ENCODE measurements at regions not wholly inside any gene's neighbourhood (a gene's known extent, or its start where the extent isn't known, plus 50 kb on each side); places are given as distances from the start of the nearest gene placed in this dataset.

- TF ChIP-seq, protein P1, sequence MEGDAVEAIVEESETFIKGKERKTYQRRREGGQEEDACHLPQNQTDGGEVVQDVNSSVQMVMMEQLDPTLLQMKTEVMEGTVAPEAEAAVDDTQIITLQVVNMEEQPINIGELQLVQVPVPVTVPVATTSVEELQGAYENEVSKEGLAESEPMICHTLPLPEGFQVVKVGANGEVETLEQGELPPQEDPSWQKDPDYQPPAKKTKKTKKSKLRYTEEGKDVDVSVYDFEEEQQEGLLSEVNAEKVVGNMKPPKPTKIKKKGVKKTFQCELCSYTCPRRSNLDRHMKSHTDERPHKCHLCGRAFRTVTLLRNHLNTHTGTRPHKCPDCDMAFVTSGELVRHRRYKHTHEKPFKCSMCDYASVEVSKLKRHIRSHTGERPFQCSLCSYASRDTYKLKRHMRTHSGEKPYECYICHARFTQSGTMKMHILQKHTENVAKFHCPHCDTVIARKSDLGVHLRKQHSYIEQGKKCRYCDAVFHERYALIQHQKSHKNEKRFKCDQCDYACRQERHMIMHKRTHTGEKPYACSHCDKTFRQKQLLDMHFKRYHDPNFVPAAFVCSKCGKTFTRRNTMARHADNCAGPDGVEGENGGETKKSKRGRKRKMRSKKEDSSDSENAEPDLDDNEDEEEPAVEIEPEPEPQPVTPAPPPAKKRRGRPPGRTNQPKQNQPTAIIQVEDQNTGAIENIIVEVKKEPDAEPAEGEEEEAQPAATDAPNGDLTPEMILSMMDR (conservative IDR thresholded peaks at IDR 0.05; ENCODE audit: low read depth, low read length): no peak
- peak; percentile 83 for DNase-seq (ENCODE audit: low read depth)
- no peak overlapping the region for H3K4me3 ChIP-seq (ENCODE audit: low read depth, low read length)
Measured at GRCh38 chr11:19499026-19499669, 213.5 kb upstream of the NAV2 start.

DNA sequence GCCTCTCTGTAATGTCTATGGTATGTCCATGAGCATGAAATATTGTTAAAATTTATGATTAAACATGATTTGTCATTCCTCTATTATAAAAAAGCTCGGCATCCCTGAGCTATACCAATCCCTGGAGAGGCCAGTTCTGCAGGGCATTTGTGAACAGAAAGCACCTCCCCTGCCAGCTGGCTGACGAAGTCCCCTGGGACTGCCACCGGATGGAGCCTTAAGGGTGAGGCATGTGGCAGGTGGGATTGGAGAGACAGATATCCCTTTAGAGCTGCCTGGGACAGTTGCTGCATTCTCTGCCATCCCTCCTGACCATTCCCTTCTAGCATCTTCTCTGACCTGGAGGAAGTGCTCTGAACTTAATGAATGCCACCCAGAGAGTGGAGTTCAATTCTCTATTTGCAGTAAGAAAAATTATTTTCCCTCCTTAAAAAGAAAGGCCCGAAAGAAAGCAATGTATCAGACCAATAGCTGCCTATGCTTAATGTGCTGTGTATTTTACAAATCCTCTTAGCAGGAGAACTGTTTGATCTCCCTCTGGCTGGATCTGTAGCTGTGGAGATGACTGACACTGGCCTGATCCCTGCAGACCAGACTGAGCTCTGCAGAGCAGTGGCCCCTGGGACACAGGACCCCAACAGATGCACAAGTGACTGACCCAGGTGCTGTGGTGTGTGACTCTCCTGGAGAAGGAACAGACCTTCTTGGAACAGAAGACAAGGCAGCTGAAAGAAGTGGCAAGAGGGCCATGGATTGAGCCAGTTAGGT lies 219.0 kb upstream of the NAV2 start:
- TF ChIP-seq, protein P1 (conservative IDR thresholded peaks at IDR 0.05; ENCODE audit: low read depth, low read length): no peak
- no peak for DNase-seq (ENCODE audit: low read depth)
- H3K4me3 ChIP-seq (ENCODE audit: low read depth, low read length): no peak overlapping the region

- TF ChIP-seq, protein P1 (conservative IDR thresholded peaks at IDR 0.05; ENCODE audit: low read depth, low read length): no peak
- DNase-seq (ENCODE audit: low read depth): no peak
- no peak overlapping the region for H3K4me3 ChIP-seq (ENCODE audit: low read depth, low read length)
Measured at GRCh38 chr11:19482319-19483100, 230.1 kb upstream of the NAV2 start.

DNA sequence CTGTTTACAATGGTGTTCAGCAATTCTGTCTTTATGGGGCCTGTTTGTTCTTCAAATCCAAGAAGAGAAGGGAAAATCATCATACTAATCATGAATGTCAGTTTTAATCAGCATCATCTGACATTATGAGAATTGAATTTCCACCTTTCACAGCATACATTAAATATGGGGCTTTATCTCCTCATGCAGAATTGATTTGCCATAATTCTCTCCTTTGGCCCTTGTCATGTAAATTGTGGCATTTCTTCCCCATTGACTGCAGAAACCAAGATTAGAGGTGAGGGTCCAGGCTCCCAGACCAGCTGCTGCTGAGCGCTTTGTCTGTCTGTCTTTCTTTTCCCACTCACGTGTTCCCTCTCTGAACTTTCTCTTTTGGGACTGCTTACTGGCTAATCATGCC lies 232.1 kb upstream of the NAV2 start:
- no peak for DNase-seq (ENCODE audit: low read depth)
- TF ChIP-seq, protein P1 (conservative IDR thresholded peaks at IDR 0.05; ENCODE audit: low read depth, low read length): no peak
- no peak overlapping the region for H3K4me3 ChIP-seq (ENCODE audit: low read depth, low read length)

DNA sequence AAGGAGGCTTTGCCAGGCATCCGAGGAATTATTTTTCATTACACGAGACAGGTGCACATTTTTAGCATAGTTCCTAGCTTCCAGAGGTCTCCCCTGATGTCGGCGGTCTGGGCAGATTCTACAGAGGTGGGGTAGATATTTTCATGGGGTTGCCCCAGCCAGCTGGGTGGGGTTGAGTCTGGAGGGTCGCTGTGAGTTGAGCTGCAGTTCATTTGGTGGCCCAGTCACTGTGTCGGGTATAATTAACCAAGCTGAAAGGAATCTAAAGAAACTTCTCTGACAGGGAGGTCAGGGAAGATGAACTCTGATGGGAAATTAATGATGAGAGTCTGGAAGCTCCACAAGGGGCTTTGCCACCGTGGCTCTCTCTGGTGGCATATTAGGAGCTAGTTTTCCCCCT lies 233.7 kb upstream of the NAV2 start:
- no peak for DNase-seq (ENCODE audit: low read depth)
- TF ChIP-seq, protein P1 (conservative IDR thresholded peaks at IDR 0.05; ENCODE audit: low read depth, low read length): no peak
- H3K4me3 ChIP-seq (ENCODE audit: low read depth, low read length): no peak overlapping the region

DNA sequence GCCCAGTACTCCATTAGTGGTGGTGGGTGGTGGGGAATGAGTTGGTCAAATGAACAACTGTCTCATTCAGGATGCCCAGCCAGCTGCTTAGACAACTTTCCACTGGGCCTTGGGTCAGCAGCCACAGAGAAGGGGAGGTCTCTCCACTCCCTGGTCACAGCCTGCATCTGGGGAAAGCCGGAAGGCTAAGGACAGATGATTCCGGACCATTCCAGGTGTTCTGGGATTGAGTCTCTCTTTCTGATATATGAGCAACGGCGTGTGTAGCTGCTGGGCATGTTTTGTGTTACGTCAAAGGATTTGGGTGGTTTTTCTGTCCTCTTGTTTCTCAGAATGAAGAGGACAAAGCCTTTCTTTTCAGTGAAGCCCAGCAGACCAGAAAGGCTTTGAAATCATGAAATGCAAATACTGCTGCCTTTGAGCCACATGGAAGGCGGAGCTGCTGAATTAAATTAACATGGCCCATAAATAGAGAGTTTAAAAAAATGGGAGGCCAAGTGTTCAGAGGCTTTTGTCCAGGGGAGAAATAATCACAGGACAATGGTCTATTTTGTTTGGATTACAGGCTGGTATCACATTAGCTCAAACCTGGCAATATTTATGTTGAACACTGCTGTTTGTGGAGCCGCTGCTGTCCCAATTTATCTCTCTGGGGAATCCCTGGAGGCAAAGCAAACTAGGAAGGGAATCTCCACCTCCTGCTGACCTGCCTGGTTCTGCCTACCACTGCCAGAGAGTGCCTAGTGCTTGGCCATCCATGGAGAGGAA lies 234.4 kb upstream of the E2F8 start:
- H3K4me3 ChIP-seq (ENCODE audit: low read depth, low read length): no peak overlapping the region
- TF ChIP-seq, protein P1 (conservative IDR thresholded peaks at IDR 0.05; ENCODE audit: low read depth, low read length): no peak
- DNase-seq (ENCODE audit: low read depth): no peak
